HG02642 (cell line): ENCODE measurements at regions not wholly inside any gene's neighbourhood (a gene's known extent, or its start where the extent isn't known, plus 50 kb on each side); places are given as distances from the start of the nearest gene placed in this dataset.
"Not testable (repeated sequence)": the region's sequence is repeated elsewhere in the genome, so short reads cannot be mapped to it uniquely, and the experiment has no call there.

ENCODE experiments used
- ATAC-seq: cut with Tn5 transposase; IDR thresholded peaks from one replicate; pipeline ENCODE4 v1.9.1; 2021; ENCODE audit warnings: mild to moderate bottlenecking; ENCODE audit not compliant: unreplicated experiment, poor library complexity

- no peak for ATAC-seq
These were observed 804.2 kb downstream of the ANKRD7 start for GRCh38 chr7:119028736-119029135.

- ATAC-seq = not testable (repeated sequence)
These were observed 807.6 kb downstream of the ANKRD7 start for GRCh38 chr7:119032136-119032535.

- ATAC-seq = no peak
These were observed 809.1 kb downstream of the ANKRD7 start for GRCh38 chr7:119033641-119034040.

- ATAC-seq = no peak
These were observed 813.4 kb downstream of the ANKRD7 start for GRCh38 chr7:119037941-119038340.

GRCh38 chr7:119046068-119046467, 821.6 kb downstream of the ANKRD7 start:
- no peak for ATAC-seq

DNA sequence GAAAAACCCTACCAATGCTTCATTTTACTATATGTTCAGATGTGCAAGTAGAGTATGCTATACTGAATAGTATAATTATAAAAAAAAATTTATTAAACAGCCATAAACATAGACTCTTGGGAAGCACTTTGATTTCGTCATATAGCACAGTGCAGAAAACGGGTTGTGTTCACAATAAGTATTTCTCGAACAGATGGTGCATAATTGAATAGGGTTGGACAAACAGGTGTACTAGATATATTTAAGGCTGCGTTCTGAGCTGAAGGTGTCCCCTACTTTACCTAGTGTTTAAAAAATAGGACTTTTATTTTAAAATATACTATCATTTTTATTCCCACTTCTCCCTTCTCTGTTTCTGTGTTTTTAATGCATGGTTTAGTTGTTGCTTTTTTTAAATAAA, 841.5 kb downstream of the ANKRD7 start:
- ATAC-seq = no peak

DNA sequence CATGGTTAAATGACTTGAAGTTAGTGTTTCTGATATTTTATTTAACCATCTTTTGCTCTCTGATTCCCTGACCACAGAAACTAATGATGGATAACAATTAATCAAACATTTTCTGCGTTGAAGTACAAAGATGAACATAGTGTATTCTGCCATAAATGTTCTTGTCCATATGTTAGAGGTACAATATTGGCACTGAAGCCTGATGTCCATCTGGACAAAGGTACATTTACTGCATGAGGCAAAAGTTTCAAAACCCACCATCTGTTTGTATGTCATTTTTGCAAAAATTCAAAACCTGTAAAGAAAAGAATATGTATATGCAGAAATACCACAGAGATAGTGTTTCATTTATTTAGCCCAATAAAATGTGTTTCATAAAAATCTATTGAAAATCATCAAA, 861.5 kb downstream of the ANKRD7 start:
- ATAC-seq = no peak

DNA sequence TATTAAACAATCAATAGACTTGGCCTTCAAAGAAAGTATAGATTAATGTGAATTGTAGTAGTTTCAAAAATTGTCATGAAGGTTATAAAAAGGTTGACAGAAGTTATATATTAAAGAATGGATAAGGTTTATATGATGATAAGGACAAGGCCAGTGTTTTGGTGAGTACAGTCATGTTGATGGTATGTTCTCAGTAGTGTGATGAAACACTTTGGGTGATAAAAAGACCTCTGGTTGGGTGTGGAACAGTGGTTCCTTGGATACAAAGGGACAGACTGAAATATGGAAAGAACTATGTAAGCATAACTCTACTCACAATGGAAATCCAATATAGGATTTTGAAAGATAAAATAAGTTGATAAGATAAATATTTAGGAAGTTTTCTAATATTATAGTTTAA, 866.3 kb downstream of the ANKRD7 start:
- no peak for ATAC-seq

- no peak for ATAC-seq
These were observed 872.2 kb downstream of the ANKRD7 start for GRCh38 chr7:119096683-119097082.

DNA sequence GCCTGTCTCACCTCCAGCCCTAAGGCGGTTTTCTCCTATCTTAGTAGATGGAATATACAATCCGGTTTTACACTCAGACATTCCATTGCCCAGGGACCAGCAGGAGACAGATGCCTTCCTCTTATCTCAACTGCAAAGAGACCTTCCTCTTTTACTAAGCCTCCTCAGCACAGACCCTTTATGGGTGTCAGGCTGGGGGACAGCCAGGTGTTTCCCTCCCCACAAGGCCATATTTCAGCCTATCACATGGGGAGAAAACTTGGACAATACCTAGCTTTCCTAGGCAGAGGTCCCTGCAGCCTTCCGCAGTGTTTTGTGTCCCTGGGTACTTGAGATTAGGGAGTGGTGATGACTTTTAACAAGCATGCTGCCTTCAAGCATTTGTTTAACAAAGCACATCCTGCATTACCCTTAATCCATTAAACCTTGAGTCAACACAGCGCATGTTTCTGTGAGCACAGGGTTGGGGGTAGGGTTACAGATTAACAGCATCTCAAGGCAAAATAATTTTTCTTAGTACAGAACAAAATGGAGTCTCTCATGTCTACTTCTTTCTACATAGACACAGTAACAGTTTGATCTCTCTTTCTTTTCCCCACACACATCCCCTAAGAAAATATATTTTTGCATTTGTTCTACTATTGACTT, 876.2 kb downstream of the ANKRD7 start:
- ATAC-seq = not testable (repeated sequence)

GRCh38 chr7:119102291-119102690, 877.8 kb downstream of the ANKRD7 start:
- ATAC-seq = no peak

DNA sequence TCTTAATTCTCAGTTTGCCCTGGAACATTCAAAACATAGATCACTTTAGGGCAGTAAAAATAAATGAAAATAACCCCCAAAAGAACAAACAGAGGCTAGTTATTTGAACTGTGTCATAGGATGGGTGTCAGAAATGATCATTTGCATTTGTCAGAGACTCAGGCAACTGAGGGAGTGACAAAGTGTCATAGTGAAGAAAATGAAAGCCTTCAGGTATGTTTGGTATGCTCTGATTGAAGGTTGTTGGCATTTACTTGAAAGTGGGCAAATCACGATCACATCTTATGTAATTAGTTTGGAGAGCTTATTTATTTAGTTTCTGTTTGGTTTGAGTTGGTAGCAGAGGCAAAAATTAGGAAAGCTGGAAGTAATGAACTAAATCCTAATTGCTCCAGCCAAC, 880.9 kb downstream of the ANKRD7 start:
- ATAC-seq = no peak

GRCh38 chr7:119123326-119123725, 898.8 kb downstream of the ANKRD7 start:
- ATAC-seq = no peak

DNA sequence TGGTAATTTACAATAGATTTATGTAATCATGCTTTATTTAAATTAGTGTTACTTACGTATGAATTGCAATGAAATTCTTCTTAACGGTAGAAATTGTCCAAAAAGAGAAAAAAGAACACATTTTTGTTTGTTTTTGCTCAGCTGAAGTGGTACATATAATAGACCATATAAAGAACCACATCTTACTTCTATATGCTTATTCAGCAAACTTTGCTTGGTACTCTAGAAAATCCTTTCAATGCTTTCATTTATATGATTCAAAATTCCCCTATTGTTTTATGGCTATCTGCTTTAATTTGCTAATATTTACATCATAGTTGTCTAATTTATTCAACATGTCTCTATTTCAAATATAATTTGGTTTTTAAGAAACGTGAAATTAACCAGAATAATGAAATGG, 903.2 kb downstream of the ANKRD7 start:
- ATAC-seq = no peak

DNA sequence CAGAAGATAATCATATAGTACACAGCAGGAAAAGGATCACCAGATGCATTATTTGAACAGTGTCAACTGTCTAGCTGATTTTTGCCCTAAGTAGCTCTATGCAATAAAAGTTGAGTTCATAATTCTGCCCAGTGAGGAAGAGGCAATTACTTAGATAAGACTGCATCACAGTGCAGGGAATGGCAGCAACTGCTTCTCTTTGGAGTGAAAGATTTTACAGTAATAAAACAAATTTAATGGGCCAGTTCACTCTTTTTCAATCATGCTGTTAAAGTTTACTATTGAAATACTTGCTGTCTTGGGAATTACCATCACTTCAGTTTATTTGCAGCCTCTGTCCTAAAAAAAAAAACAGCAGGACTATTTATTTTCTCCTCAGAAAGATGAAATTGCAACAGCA, 907.9 kb downstream of the ANKRD7 start:
- ATAC-seq = no peak

DNA sequence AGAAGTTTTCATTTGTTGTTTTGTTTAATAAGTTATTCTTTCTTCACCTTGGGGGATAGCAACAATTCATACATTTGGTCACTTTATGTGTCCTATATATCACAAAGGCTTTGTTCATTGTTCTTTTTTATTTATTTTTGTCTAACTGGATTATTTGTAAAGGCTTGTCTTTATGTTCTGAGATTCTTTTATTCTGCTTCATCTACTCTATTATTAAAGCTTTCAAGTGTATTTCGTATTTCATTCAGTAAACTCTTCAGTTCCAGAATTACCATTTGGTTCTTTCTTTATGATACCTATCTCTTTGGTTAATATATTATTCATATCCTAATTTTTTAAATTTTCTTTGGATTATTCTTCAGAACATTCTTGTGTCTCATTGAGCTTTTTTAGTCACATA, 942.9 kb downstream of the ANKRD7 start:
- no peak for ATAC-seq

DNA sequence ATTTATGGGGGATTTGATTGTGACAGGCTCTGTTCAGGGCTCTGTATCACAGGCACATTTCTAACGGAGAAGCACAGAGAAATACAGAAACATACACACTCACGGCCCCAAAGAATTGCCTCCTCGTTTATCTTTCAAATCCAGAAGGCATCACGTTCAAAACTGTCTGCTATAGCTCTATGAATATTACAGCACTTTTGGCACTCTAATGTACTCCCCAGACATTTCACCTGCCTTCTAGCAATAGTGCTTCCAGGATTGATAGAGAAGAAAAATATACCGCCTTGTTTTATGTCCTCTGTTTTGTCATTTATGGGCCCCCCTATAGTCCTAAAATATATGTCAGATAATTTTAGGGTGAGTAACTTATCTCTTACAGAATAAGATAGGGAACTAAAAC, 947.5 kb downstream of the ANKRD7 start:
- ATAC-seq = no peak

GRCh38 chr7:119175911-119176627, 951.6 kb downstream of the ANKRD7 start:
- ATAC-seq = peak; percentile 73

DNA sequence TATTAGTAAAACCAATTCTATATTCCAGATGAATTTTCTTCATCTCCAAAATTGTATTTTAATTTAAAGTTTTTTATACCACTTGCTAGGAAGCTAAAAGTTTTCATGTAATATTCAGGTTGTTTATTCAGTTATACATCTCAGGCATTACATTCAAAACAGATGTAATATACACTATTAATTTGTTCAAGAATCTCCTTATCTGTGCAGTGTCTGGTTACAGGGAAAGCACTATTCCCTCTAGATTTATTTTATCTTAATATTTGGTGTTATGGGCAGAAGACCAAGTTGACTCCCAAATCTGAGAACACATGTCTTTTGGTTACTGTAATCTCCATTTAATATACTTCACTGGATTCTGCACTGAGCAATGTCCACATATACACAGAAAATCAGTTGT, 953.4 kb downstream of the ANKRD7 start:
- ATAC-seq = no peak

DNA sequence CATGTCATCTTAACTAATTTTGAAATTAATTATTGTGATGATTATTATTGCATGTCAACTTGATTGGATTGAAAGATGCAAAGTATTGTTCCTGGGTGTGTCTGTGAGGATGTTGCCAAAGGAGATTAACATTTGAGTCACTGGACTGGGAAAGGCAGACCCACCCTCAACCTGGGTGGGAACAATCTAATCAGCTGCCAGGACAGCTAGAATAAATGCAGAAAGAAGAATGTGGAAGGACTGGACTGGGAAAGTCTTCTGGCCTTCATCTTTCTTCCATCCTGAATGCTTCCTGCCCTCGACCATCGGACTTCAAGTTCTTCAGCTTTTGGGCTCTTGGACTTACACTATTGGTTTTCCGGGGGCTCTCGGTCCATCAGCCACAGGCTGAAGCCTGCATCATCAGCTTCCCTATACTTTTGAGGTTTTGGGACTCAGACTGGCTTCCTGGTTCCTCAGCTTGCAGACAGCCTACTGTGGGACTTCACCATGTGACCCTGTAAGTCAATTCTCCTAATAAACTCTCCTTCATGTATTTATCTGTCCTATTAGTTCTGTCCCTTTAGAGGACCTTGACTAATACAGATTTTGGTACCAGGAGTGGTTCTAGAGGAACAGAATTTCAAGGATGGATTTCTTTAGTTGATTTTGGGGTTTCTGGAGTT, 959.8 kb downstream of the ANKRD7 start:
- ATAC-seq = no peak

- ATAC-seq = no peak
These were observed 971.7 kb downstream of the ANKRD7 start for GRCh38 chr7:119196183-119196582.
